Colonic mucosa (tissue), 4 donors: ENCODE measurements at regions not wholly inside any gene's neighbourhood (a gene's known extent, or its start where the extent isn't known, plus 50 kb on each side); places are given as distances from the start of the nearest gene placed in this dataset.
A peak's percentile ranks its signal among the peaks of the same experiment; 100 is the strongest.

ENCODE experiments used
- DNase-seq: peaks from one replicate; pipeline ENCODE4 v3.0.0-alpha.2; 2020
- H3K27ac ChIP-seq: fragments of 200-600 bp; one replicate; pipeline ENCODE4 v1.8.0; 2021
- H3K27me3 ChIP-seq: fragments of 200-600 bp; one replicate; pipeline ENCODE4 v1.8.0; 2021
- H3K36me3 ChIP-seq: fragments of 200-600 bp; one replicate; pipeline ENCODE4 v1.8.0; 2021
- H3K4me1 ChIP-seq: fragments of 200-600 bp; one replicate; pipeline ENCODE4 v1.8.0; 2021; ENCODE audit warnings: mild to moderate bottlenecking
- H3K4me3 ChIP-seq: fragments of 200-600 bp; one replicate; pipeline ENCODE4 v1.8.0; 2021
- H3K9ac ChIP-seq, 2 donors: one replicate each; pipeline ENCODE4 v1.7.0; 2013; ENCODE audit warnings: control low read depth in 2 of 2, low read depth in 2 of 2, low read length in 2 of 2
- H3K9me3 ChIP-seq: fragments of 200-600 bp; one replicate; pipeline ENCODE4 v1.8.0; 2021
- CTCF ChIP-seq: fragments of 200-600 bp; IDR thresholded peaks from one replicate; pipeline ENCODE4 v1.8.0; 2022; ENCODE audit warnings: antibody characterized with exemption, mild to moderate bottlenecking
- intact Hi-C: fragments of 100-400 bp; cut with DNase I; formaldehyde crosslinking; loops from one replicate; pipeline ENCODE4 v1.14.1; 2022
- donor health status: healthy.
- donor health status: DM: no; HTN: no; CAD: no.
- donor health status: DM: no; HTN: no; CAD: no.

DNA sequence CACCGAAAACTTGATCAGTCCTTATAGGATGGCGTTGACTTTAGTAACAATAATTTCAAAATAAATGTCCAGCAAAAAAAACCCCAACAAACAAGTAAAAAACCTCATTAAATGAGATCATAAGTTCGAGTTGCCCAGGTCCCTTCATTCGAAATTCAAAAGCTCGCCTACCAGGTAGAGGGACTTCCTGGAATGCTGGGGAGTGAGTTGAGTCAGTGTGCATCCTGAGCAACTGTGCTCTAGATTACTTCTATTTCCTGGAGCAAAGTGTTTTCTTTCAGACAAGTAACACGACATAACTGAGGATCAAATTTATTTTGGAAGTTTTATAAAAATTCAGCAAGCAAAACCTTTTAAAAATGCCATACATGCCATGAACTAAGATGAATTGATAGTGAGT lies 511.9 kb upstream of the CITED2 start:
- intact Hi-C loops = loop anchor here (10.0 kb wide), 1 partner anchor 558 kb away; no protein-coding TSS in a partner anchor
- TF ChIP-seq CTCF = no peak
- Histone ChIP-seq H3K9me3 (no peaks in the 10 kb centered on the region), H3K36me3 (no peaks in the 10 kb centered on the region), H3K4me3 (no peak overlapping the region), H3K27me3 (no peaks in the 10 kb centered on the region), H3K4me1 (peaks cover 4% of the 10 kb centered on the region), H3K9ac (no peak overlapping the region), H3K27ac (no peak overlapping the region)
- no peak for DNase-seq

GRCh38 chr6:139885909-139886308 lies 511.5 kb upstream of the CITED2 start:
- Histone ChIP-seq H3K4me3 (no peak overlapping the region), H3K9me3 (no peaks in the 10 kb centered on the region), H3K27ac (no peak overlapping the region), H3K9ac (no peak overlapping the region), H3K36me3 (no peaks in the 10 kb centered on the region), H3K4me1 (peaks cover 4% of the 10 kb centered on the region), H3K27me3 (no peaks in the 10 kb centered on the region)
- no peak for DNase-seq
- intact Hi-C loops = loop anchor here (10.0 kb wide), 1 partner anchor 559 kb away; no protein-coding TSS in a partner anchor
- TF ChIP-seq CTCF = no peak

DNA sequence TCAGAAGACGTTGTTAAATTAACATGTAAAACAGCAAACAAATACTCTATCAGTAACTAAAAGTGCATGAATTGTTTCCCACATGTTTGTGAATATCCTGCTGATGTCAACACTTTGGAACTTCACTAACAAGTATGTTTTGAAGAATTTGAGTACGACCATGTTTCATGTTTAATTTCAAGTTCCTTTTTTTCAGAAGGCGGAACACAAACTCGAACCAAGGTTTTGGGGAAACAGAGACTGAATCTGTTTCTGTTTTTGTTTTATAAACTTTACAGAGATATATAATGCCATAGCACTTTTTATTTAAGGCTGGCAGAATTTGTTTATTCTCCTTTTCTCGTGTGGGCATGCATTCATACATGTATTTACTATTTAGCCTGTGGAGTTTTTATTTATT lies 509.3 kb upstream of the CITED2 start:
- no peak overlapping the region for H3K4me3 ChIP-seq
- no peak for TF ChIP-seq CTCF
- no peaks in the 10 kb centered on the region for H3K9me3 ChIP-seq
- no peaks in the 10 kb centered on the region for H3K27me3 ChIP-seq
- no peak for DNase-seq
- peaks cover 4% of the 10 kb centered on the region for H3K4me1 ChIP-seq
- no peaks in the 10 kb centered on the region for H3K36me3 ChIP-seq
- intact Hi-C loops = loop anchor here (10.0 kb wide), 1 partner anchor 561 kb away; no protein-coding TSS in a partner anchor
- no peak overlapping the region for H3K27ac ChIP-seq
- no peak overlapping the region for H3K9ac ChIP-seq

GRCh38 chr6:139882977-139883728 lies 508.7 kb upstream of the CITED2 start:
- Histone ChIP-seq H3K27me3 (no peaks in the 10 kb centered on the region), H3K9me3 (no peaks in the 10 kb centered on the region), H3K4me1 (peaks cover 4% of the 10 kb centered on the region), H3K36me3 (no peaks in the 10 kb centered on the region), H3K4me3 (no peak overlapping the region), H3K27ac (no peak overlapping the region), H3K9ac (no peak overlapping the region)
- DNase-seq = no peak
- no peak for TF ChIP-seq CTCF
- intact Hi-C loops = loop anchor here (10.0 kb wide), 1 partner anchor 562 kb away; no protein-coding TSS in a partner anchor

DNA sequence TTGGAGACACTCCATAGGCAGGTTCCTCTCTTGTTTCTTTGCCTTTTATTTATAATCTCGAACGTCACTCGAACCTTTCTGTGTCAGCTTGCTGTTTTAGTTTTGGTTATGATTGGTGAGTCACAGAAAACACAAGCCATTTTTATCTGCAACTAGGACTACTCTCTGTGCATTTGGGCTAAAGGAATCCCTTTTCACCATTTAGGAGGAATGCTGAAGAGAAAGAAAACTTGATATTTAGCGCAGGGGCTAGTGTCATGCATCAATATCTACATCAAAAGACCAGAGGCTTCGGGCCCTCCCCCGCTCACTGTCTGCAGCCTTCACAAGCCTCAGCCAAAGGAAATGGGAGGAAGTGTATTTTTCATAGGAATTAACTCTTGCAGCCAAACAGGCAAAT lies 507.8 kb upstream of the CITED2 start:
- H3K36me3 ChIP-seq = no peaks in the 10 kb centered on the region
- no peak for DNase-seq
- no peaks in the 10 kb centered on the region for H3K9me3 ChIP-seq
- no peak for TF ChIP-seq CTCF
- intact Hi-C loops = loop anchor here (10.0 kb wide), 1 partner anchor 563 kb away; no protein-coding TSS in a partner anchor
- peaks cover 4% of the 10 kb centered on the region for H3K4me1 ChIP-seq
- no peaks in the 10 kb centered on the region for H3K27me3 ChIP-seq
- H3K4me3 ChIP-seq = no peak overlapping the region
- H3K27ac ChIP-seq = no peak overlapping the region
- peak overlapping the region in 1 of 2 donors; percentile 35 for H3K9ac ChIP-seq
